ENCODE measurements at regions not wholly inside any gene's neighbourhood (a gene's known extent, or its start where the extent isn't known, plus 50 kb on each side); places are given as distances from the start of the nearest gene placed in this dataset.

GRCh38 chr17:65398040-65398787 lies 163.2 kb downstream of the AXIN2 start:
- TF ChIP-seq ZNF384 (IDR thresholded peaks at IDR 0.05) (no peak), L3MBTL2 (conservative IDR thresholded peaks at IDR 0.05) (no peak), SUZ12 (IDR thresholded peaks at IDR 0.05) (no peak), ELF4 (IDR thresholded peaks at IDR 0.05) (no peak), FOXM1 (IDR thresholded peaks at IDR 0.05; ENCODE audit: borderline replicate concordance) (no peak), CTBP1 (IDR thresholded peaks at IDR 0.05; ENCODE audit: borderline replicate concordance) (no peak), ARNT (IDR thresholded peaks at IDR 0.05) (no peak), HDGF (IDR thresholded peaks at IDR 0.05; ENCODE audit: borderline replicate concordance) (no peak), BHLHE40 (IDR thresholded peaks at IDR 0.05; ENCODE audit: borderline replicate concordance) (no peak), SP1 (IDR thresholded peaks at IDR 0.05) (no peak), FOXA1 (IDR thresholded peaks at IDR 0.05) (no peak), TARDBP (IDR thresholded peaks at IDR 0.05) (no peak), FOXK2 (IDR thresholded peaks at IDR 0.05) (no peak)
- TF ChIP-seq, protein P1, sequence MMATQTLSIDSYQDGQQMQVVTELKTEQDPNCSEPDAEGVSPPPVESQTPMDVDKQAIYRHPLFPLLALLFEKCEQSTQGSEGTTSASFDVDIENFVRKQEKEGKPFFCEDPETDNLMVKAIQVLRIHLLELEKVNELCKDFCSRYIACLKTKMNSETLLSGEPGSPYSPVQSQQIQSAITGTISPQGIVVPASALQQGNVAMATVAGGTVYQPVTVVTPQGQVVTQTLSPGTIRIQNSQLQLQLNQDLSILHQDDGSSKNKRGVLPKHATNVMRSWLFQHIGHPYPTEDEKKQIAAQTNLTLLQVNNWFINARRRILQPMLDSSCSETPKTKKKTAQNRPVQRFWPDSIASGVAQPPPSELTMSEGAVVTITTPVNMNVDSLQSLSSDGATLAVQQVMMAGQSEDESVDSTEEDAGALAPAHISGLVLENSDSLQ (IDR thresholded peaks at IDR 0.05), result no peak

All from HEK293T (cell line).